ENCODE measurements at regions not wholly inside any gene's neighbourhood (a gene's known extent, or its start where the extent isn't known, plus 50 kb on each side); places are given as distances from the start of the nearest gene placed in this dataset.

GRCh38 chr7:18419456-18419855 lies 76.1 kb upstream of the HDAC9 start:
- FAIRE-seq = no peak
- H3K27me3 ChIP-seq (ENCODE audit: control insufficient read depth, insufficient read depth, low read length) = no peaks in the 10 kb centered on the region
- no peaks in the 10 kb centered on the region for H3K36me3 ChIP-seq (ENCODE audit: control insufficient read depth in 2 of 3, insufficient read depth in 3 of 3, low read length in 3 of 3)
- intact Hi-C loops (cut with DNase I) = no loop called here
- DNase-seq = peak in 2 of 5 donors; percentile 42 to 76
- H3K9me3 ChIP-seq (ENCODE audit: control insufficient read depth in 2 of 3, insufficient read depth in 1 of 3, low read length in 3 of 3) = no peaks in the 10 kb centered on the region
- no peak for TF ChIP-seq CTCF (IDR thresholded peaks at IDR 0.05; ENCODE audit: borderline replicate concordance, extremely low read depth, insufficient read depth)
- H3K4me1 ChIP-seq (ENCODE audit: control insufficient read depth in 2 of 3, insufficient read depth in 2 of 3, low read depth in 1 of 3, low read length in 3 of 3) = peaks cover 0 to 5% (median 3%) of the 10 kb centered on the region in 3 donors
- H3K4me3 ChIP-seq (ENCODE audit: low read length in 3 of 3) = no peak overlapping the region
- H3K9ac ChIP-seq (ENCODE audit: low read length in 3 of 3) = no peak overlapping the region
- H3K27ac ChIP-seq (ENCODE audit: low read depth in 2 of 2, low read length in 2 of 2) = no peak overlapping the region

- Histone ChIP-seq H3K27me3 (ENCODE audit: control insufficient read depth, insufficient read depth, low read length) (no peaks in the 10 kb centered on the region), H3K9ac (ENCODE audit: low read length in 3 of 3) (no peak overlapping the region), H3K4me1 (ENCODE audit: control insufficient read depth in 2 of 3, insufficient read depth in 2 of 3, low read depth in 1 of 3, low read length in 3 of 3) (peaks cover 0 to 5% (median 3%) of the 10 kb centered on the region in 3 donors), H3K27ac (ENCODE audit: low read depth in 2 of 2, low read length in 2 of 2) (no peak overlapping the region), H3K4me3 (ENCODE audit: low read length in 3 of 3) (no peak overlapping the region), H3K36me3 (ENCODE audit: control insufficient read depth in 2 of 3, insufficient read depth in 3 of 3, low read length in 3 of 3) (no peaks in the 10 kb centered on the region), H3K9me3 (ENCODE audit: control insufficient read depth in 2 of 3, insufficient read depth in 1 of 3, low read length in 3 of 3) (no peaks in the 10 kb centered on the region)
- DNase-seq (peak in 2 of 5 donors; percentile 51 to 63), FAIRE-seq (no peak)
- intact Hi-C loops (cut with DNase I) = no loop called here
- no peak for TF ChIP-seq CTCF (IDR thresholded peaks at IDR 0.05; ENCODE audit: borderline replicate concordance, extremely low read depth, insufficient read depth)
Measured at GRCh38 chr7:18420108-18420507, 75.4 kb upstream of the HDAC9 start.

- DNase-seq (peak in 3 of 5 donors; percentile 35 to 60 (median 56)), FAIRE-seq (no peak)
- no peaks in the 10 kb centered on the region for H3K27me3 ChIP-seq (ENCODE audit: control insufficient read depth, insufficient read depth, low read length)
- peaks cover 0 to 5% (median 3%) of the 10 kb centered on the region in 3 donors for H3K4me1 ChIP-seq (ENCODE audit: control insufficient read depth in 2 of 3, insufficient read depth in 2 of 3, low read depth in 1 of 3, low read length in 3 of 3)
- H3K36me3 ChIP-seq (ENCODE audit: control insufficient read depth in 2 of 3, insufficient read depth in 3 of 3, low read length in 3 of 3) = no peaks in the 10 kb centered on the region
- no peak overlapping the region for H3K4me3 ChIP-seq (ENCODE audit: low read length in 3 of 3)
- H3K9me3 ChIP-seq (ENCODE audit: control insufficient read depth in 2 of 3, insufficient read depth in 1 of 3, low read length in 3 of 3) = no peaks in the 10 kb centered on the region
- H3K27ac ChIP-seq (ENCODE audit: low read depth in 2 of 2, low read length in 2 of 2) = no peak overlapping the region
- intact Hi-C loops (cut with DNase I) = no loop called here
- no peak for TF ChIP-seq CTCF (IDR thresholded peaks at IDR 0.05; ENCODE audit: borderline replicate concordance, extremely low read depth, insufficient read depth)
- no peak overlapping the region for H3K9ac ChIP-seq (ENCODE audit: low read length in 3 of 3)
Measured at GRCh38 chr7:18420748-18421147, 74.8 kb upstream of the HDAC9 start.

Data from kidney (tissue), 13 donors.